Natural killer cell (primary cell): ENCODE measurements at regions not wholly inside any gene's neighbourhood (a gene's known extent, or its start where the extent isn't known, plus 50 kb on each side); places are given as distances from the start of the nearest gene placed in this dataset.
"Not testable (repeated sequence)": the region's sequence is repeated elsewhere in the genome, so short reads cannot be mapped to it uniquely, and the experiment has no call there.

Experiments used
- ATAC-seq, 3 donors: fragments of 150-1000 bp in 2 of 3; fragments of 200-7000 bp in 1 of 3; cut with Tn5 transposase; 1 replicate in 1 of 3; 2 replicates in 2 of 3; pipeline ENCODE4 v1.10.0; 2021; ENCODE audit warnings: mild to moderate bottlenecking in 2 of 3, moderate library complexity in 2 of 3
- DNase-seq, 2 donors: peaks; one replicate each; pipeline versions ENCODE4 v3.0.0 to v3.0.0-alpha.2; 2013 to 2021; ENCODE audit warnings: mixed read lengths in 1 of 2
- H3K27ac ChIP-seq: one replicate; pipeline ENCODE4 v1.5.1; 2013; ENCODE audit warnings: mild to moderate bottlenecking, low read length
- H3K27me3 ChIP-seq: one replicate; pipeline ENCODE4 v1.6.1; 2013; ENCODE audit warnings: low read length; ENCODE audit not compliant: control insufficient read depth, insufficient read depth
- H3K36me3 ChIP-seq: one replicate; pipeline ENCODE4 v1.6.1; 2013; ENCODE audit warnings: low read length; ENCODE audit not compliant: control insufficient read depth, insufficient read depth
- H3K4me1 ChIP-seq: one replicate; pipeline ENCODE4 v1.6.1; 2013; ENCODE audit warnings: low read length; ENCODE audit not compliant: control insufficient read depth, insufficient read depth
- H3K4me3 ChIP-seq: one replicate; pipeline ENCODE4 v1.5.1; 2013; ENCODE audit warnings: low read length
- H3K9me3 ChIP-seq: one replicate; pipeline ENCODE4 v1.6.1; 2013; ENCODE audit warnings: low read length; ENCODE audit not compliant: control insufficient read depth, insufficient read depth
- H3K27ac Mint-ChIP-seq, 2 donors: one replicate each; pipeline ENCODE4 v1.8.0; 2022; ENCODE audit warnings: mild to moderate bottlenecking in 2 of 2, mixed read lengths in 2 of 2, moderate library complexity in 1 of 2
- H3K27me3 Mint-ChIP-seq, 2 donors: one replicate each; pipeline ENCODE4 v1.8.0; 2022; ENCODE audit warnings: low read depth in 2 of 2, mixed read lengths in 2 of 2
- H3K36me3 Mint-ChIP-seq: one replicate; pipeline ENCODE4 v1.8.0; 2022; ENCODE audit warnings: mixed read lengths
- H3K4me1 Mint-ChIP-seq, 2 donors: one replicate each; pipeline ENCODE4 v1.8.0; 2022; ENCODE audit warnings: mixed read lengths in 2 of 2
- H3K4me3 Mint-ChIP-seq: one replicate; pipeline ENCODE4 v1.8.0; 2022; ENCODE audit warnings: mild to moderate bottlenecking, moderate library complexity, mixed read lengths
- H3K9me3 Mint-ChIP-seq, 2 donors: one replicate each; pipeline ENCODE4 v1.8.0; 2022; ENCODE audit warnings: mixed read lengths in 2 of 2
- WGBS: methylation state at CpG from one replicate; pipeline ENCODE4 v1.1.7; 2013; ENCODE audit warnings: missing lambda C conversion rate; ENCODE audit not compliant: insufficient coverage; 5-methylcytosine and 5-hydroxymethylcytosine counted together
- intact Hi-C: fragments of 100-400 bp; cut with micrococcal nuclease; formaldehyde crosslinking; loops from one replicate; pipeline ENCODE4 v1.14.2; 2022
- TF ChIP-seq, protein P1 (sequence below): fragments of 200-600 bp; IDR thresholded peaks from one replicate; pipeline ENCODE4 v1.8.0; 2022; ENCODE audit warnings: antibody characterized with exemption

DNA sequence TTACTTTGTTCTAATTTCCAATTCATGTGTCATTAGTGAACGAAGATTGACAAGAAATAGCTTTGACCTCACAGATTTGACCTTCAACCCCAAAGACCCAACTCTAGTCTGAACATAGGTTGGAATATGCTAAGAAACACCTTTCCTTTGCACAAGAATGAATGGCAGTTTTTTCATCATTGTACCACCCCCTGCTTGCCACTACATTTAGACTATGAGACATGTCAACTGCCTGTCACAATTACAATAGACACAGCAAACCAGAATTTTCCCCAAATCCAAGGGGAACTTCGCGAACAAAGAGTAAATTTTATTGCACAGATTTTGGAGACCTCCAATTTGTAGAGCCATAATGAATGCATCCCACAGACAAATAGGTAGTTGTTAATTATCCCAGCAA is 535.4 kb downstream of the PRKD1 start:
- no peaks in the 10 kb centered on the region for H3K4me1 Mint-ChIP-seq
- H3K9me3 Mint-ChIP-seq, result peaks cover 3 to 6% of the 10 kb centered on the region in 2 donors
- no peaks in the 10 kb centered on the region for H3K4me1 ChIP-seq
- H3K27me3 ChIP-seq, result no peaks in the 10 kb centered on the region
- no peak overlapping the region for H3K27ac ChIP-seq
- intact Hi-C loops, result no loop called here
- H3K9me3 ChIP-seq, result no peaks in the 10 kb centered on the region
- ATAC-seq (no peak), DNase-seq (no peak)
- H3K4me3 ChIP-seq, result no peak overlapping the region
- H3K4me3 Mint-ChIP-seq, result no peak overlapping the region
- whole genome bisulfite sequencing, result 75% methylated on average over 1 of the region's 3 CpGs
- H3K36me3 ChIP-seq, result no peaks in the 10 kb centered on the region
- TF ChIP-seq, protein P1, sequence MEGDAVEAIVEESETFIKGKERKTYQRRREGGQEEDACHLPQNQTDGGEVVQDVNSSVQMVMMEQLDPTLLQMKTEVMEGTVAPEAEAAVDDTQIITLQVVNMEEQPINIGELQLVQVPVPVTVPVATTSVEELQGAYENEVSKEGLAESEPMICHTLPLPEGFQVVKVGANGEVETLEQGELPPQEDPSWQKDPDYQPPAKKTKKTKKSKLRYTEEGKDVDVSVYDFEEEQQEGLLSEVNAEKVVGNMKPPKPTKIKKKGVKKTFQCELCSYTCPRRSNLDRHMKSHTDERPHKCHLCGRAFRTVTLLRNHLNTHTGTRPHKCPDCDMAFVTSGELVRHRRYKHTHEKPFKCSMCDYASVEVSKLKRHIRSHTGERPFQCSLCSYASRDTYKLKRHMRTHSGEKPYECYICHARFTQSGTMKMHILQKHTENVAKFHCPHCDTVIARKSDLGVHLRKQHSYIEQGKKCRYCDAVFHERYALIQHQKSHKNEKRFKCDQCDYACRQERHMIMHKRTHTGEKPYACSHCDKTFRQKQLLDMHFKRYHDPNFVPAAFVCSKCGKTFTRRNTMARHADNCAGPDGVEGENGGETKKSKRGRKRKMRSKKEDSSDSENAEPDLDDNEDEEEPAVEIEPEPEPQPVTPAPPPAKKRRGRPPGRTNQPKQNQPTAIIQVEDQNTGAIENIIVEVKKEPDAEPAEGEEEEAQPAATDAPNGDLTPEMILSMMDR, result no peak
- no peak overlapping the region for H3K27ac Mint-ChIP-seq
- H3K27me3 Mint-ChIP-seq, result no peaks in the 10 kb centered on the region
- no peaks in the 10 kb centered on the region for H3K36me3 Mint-ChIP-seq

DNA sequence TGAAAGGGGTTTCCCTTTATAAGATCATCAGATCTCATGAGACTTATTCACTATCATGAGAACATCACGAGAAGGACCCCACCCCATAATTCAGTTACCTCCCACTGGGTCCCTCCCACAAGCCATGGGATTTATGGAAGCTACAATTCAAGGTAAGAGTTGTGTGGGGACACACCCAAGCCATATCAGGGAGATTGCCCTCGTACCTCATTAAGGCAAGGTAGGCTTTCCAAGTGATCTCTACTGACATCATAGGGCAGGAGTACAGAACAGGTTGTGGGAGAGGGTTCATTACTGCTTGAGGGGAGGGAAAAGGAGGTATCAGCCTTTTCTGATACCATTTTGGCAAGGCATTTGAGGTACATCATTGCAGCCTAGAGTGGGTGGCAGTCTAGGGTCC is 524.6 kb downstream of the PRKD1 start:
- WGBS, result 69% methylated on average over 2 of the region's 2 CpGs
- ATAC-seq (no peak), DNase-seq (no peak)
- intact Hi-C loops, result no loop called here
- Mint-ChIP-seq H3K27me3 (no peaks in the 10 kb centered on the region), H3K36me3 (peaks cover 18% of the 10 kb centered on the region), H3K27ac (no peak overlapping the region), H3K4me3 (no peak overlapping the region), H3K4me1 (no peaks in the 10 kb centered on the region), H3K9me3 (peaks cover 10 to 12% of the 10 kb centered on the region in 2 donors)
- Histone ChIP-seq H3K4me3 (no peak overlapping the region), H3K27me3 (no peaks in the 10 kb centered on the region), H3K9me3 (peaks cover 4% of the 10 kb centered on the region), H3K4me1 (no peaks in the 10 kb centered on the region), H3K36me3 (no peaks in the 10 kb centered on the region), H3K27ac (no peak overlapping the region)
- TF ChIP-seq, protein P1, result no peak

DNA sequence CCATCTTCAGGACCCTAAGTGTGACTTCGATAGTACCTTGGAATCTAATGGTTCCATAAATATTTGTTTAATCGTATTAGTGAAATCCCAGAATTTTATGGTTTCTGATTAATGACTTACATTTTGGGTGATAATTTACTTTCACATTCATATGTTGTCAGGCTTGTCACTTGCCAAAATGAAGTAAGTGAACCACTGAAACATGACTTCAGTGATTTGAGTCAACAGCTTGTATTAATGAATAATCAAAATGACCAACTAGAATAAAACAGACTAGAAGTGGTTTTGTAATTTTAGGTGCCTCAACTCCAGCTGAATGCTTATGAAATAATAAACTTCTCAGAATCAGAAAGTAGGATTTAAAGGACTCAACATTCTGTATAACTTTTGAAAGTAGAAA is 517.1 kb downstream of the PRKD1 start:
- TF ChIP-seq, protein P1, result no peak
- no peaks in the 10 kb centered on the region for H3K4me1 ChIP-seq
- no peaks in the 10 kb centered on the region for H3K36me3 ChIP-seq
- no peak overlapping the region for H3K27ac ChIP-seq
- DNase-seq (no peak), ATAC-seq (no peak)
- H3K4me3 Mint-ChIP-seq, result no peak overlapping the region
- peaks cover 22% of the 10 kb centered on the region for H3K36me3 Mint-ChIP-seq
- 80% methylated on average over 2 of the region's 2 CpGs for whole genome bisulfite sequencing
- H3K27me3 ChIP-seq, result no peaks in the 10 kb centered on the region
- H3K9me3 ChIP-seq, result peaks cover 9% of the 10 kb centered on the region
- H3K4me1 Mint-ChIP-seq, result no peaks in the 10 kb centered on the region
- no peak overlapping the region for H3K4me3 ChIP-seq
- H3K27me3 Mint-ChIP-seq, result no peaks in the 10 kb centered on the region
- H3K27ac Mint-ChIP-seq, result no peak overlapping the region
- intact Hi-C loops, result no loop called here
- H3K9me3 Mint-ChIP-seq, result peaks cover 12 to 19% of the 10 kb centered on the region in 2 donors

DNA sequence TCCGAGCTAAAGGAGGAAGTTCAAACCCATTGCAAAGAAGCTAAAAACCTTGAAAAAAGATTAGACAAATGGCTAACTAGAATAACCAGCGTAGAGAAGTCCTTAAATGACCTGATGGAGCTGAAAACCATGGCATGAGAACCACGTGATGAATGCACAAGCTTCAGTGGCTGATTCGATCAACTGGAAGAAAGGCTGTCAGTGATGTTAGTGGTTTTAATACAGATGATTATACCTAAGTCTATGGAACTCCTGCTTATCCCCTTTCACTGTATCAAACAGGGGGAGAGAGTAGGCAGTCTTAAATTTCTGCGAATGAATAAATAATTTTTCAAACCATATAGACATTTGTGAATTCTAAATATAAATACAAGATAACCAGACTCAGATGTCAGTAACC is 512.7 kb downstream of the PRKD1 start:
- H3K36me3 ChIP-seq, H3K27ac Mint-ChIP-seq, intact Hi-C loops, H3K27me3 ChIP-seq, ATAC-seq, H3K4me3 ChIP-seq, H3K27ac ChIP-seq, H3K27me3 Mint-ChIP-seq, H3K4me1 ChIP-seq, H3K9me3 ChIP-seq, DNase-seq, H3K4me3 Mint-ChIP-seq, H3K4me1 Mint-ChIP-seq, H3K36me3 Mint-ChIP-seq: not testable (repeated sequence)
- peaks cover 7 to 14% of the 10 kb centered on the region in 2 donors for H3K9me3 Mint-ChIP-seq
- 69% methylated on average over 4 of the region's 5 CpGs for WGBS
